ENCODE measurements at regions not wholly inside any gene's neighbourhood (a gene's known extent, or its start where the extent isn't known, plus 50 kb on each side); places are given as distances from the start of the nearest gene placed in this dataset.

DNA sequence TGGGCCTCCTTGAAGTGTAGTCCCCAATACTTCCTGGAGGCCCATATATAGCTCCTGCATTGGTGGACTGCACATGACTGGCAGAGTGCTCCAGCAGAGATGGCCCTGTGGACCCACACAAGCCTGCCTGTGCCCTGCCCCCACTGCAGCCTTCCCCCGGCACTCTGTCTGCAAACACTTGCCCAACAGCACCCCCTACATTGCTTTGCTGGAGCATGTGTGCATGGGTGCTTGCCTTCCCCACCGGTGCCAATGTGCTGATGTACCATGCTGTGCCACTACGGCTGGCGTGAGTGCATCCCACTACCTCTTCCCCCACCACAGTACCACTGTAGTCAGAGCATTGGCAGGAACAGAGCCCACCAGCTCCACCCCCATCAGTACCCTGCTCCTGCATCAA, 563.6 kb upstream of the CTNND2 start (continued):
- TF ChIP-seq, protein P1, sequence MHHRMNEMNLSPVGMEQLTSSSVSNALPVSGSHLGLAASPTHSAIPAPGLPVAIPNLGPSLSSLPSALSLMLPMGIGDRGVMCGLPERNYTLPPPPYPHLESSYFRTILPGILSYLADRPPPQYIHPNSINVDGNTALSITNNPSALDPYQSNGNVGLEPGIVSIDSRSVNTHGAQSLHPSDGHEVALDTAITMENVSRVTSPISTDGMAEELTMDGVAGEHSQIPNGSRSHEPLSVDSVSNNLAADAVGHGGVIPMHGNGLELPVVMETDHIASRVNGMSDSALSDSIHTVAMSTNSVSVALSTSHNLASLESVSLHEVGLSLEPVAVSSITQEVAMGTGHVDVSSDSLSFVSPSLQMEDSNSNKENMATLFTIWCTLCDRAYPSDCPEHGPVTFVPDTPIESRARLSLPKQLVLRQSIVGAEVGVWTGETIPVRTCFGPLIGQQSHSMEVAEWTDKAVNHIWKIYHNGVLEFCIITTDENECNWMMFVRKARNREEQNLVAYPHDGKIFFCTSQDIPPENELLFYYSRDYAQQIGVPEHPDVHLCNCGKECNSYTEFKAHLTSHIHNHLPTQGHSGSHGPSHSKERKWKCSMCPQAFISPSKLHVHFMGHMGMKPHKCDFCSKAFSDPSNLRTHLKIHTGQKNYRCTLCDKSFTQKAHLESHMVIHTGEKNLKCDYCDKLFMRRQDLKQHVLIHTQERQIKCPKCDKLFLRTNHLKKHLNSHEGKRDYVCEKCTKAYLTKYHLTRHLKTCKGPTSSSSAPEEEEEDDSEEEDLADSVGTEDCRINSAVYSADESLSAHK (tag by site-specific recombination; IDR thresholded peaks at IDR 0.05): no peak

DNA sequence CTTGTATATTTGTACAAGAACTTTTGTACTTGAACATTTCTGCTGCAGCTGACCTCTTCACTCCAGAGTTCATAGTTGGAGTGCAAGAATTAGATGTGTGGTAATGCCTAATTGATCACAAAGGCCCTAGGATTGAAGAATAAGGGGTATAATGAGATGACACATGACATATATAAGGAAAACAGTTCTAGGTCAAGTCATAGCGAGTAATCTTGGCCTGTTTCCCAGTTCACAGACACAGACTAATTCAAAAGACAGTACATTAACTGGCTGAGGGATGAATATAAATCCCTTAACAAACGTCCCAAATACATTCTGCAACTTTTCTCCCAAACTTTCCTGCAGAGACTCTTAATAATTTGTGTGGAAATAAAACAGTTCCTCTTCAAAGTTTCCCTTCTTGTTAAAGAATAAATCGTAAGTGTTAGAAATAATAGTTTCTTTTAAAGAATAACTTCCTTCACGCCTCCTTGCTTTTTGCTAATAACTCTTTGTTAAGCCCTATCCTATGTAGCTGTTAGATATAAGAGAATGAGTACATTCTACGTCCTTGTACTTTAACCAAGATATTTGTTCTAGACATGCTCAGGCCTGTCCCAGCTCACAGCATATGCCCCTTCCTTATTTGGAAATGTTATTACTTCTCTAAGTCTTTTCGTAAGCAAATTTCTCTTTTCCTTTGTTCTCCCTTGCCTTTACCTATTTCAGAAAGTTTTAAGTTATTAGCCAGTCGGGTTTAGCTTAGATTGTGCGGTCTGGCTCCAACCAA, 556.4 kb upstream of the CTNND2 start:
- no peak for TF ChIP-seq ZXDB (tag by site-specific recombination; IDR thresholded peaks at IDR 0.05)
- TF ChIP-seq ZNF146 (tag by site-specific recombination; IDR thresholded peaks at IDR 0.05): no peak
- no peak for TF ChIP-seq ZBTB20 (tag by site-specific recombination; IDR thresholded peaks at IDR 0.05)
- no peak for TF ChIP-seq ZNF768 (tag by site-specific recombination; IDR thresholded peaks at IDR 0.05)
- Histone ChIP-seq H3K9me3 (ENCODE audit: control insufficient read depth, insufficient read depth, low read depth, low read length) (no peaks in the 10 kb centered on the region), H3K27ac (ENCODE audit: extremely low read depth, low read depth, low read length) (no peak overlapping the region), H3K4me1 (ENCODE audit: control insufficient read depth, insufficient read depth, low read length) (no peaks in the 10 kb centered on the region), H3K36me3 (ENCODE audit: control insufficient read depth in 2 of 2, insufficient read depth in 1 of 2, low read length in 2 of 2) (no peaks in the 10 kb centered on the region), H3K4me3 (ENCODE audit: low read depth, low read length) (no peak overlapping the region)
- ChIA-PET CTCF (no interaction called here), POLR2A (no interaction called here)

DNA sequence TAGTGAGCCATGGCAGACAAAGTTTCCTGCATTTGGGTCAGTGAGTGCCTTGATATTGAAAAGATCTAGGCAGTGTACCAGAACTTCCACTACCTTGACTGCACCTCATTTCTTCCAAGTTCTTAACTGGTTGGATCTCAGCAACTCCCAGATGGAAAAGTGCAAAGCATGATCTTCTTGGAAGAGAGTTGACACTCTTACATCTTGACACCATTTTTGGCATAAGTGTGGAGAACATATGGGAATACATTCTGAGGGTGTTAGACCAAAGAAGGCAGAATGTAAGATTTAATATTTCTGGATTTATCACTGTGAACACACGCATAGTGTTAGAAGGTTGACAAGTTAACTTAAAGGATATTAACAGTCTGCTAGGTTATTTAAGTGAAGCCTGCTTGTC, 555.1 kb upstream of the CTNND2 start:
- Histone ChIP-seq H3K27ac (ENCODE audit: extremely low read depth, low read depth, low read length) (no peak overlapping the region), H3K4me1 (ENCODE audit: control insufficient read depth, insufficient read depth, low read length) (no peaks in the 10 kb centered on the region), H3K36me3 (ENCODE audit: control insufficient read depth in 2 of 2, insufficient read depth in 1 of 2, low read length in 2 of 2) (no peaks in the 10 kb centered on the region), H3K4me3 (ENCODE audit: low read depth, low read length) (no peak overlapping the region), H3K9me3 (ENCODE audit: control insufficient read depth, insufficient read depth, low read depth, low read length) (no peaks in the 10 kb centered on the region)
- CTCF ChIA-PET: no interaction called here
- POLR2A ChIA-PET: no interaction called here
- TF ChIP-seq HOXA7 (CRISPR knock-in tag; IDR thresholded peaks at IDR 0.05; ENCODE audit: borderline replicate concordance) (no peak), ZSCAN5A (tag by site-specific recombination; IDR thresholded peaks at IDR 0.05) (no peak), ZBTB1 (tag by site-specific recombination; IDR thresholded peaks at IDR 0.05) (no peak), ZNF23 (tag by site-specific recombination; IDR thresholded peaks at IDR 0.05; ENCODE audit: borderline replicate concordance) (no peak), ZNF549 (tag by site-specific recombination; IDR thresholded peaks at IDR 0.05) (no peak), ZNF426 (tag by site-specific recombination; IDR thresholded peaks at IDR 0.05) (no peak), ZNF19 (tag by site-specific recombination; IDR thresholded peaks at IDR 0.05; ENCODE audit: low read depth) (no peak), ZNF514 (tag by site-specific recombination; IDR thresholded peaks at IDR 0.05) (no peak), ZNF146 (tag by site-specific recombination; IDR thresholded peaks at IDR 0.05) (no peak), OVOL3 (tag by site-specific recombination; IDR thresholded peaks at IDR 0.05) (no peak), ZNF776 (tag by site-specific recombination; IDR thresholded peaks at IDR 0.05; ENCODE audit: borderline replicate concordance) (no peak), HOXD13 (CRISPR knock-in tag; IDR thresholded peaks at IDR 0.05; ENCODE audit: borderline replicate concordance) (no peak), ZNF837 (tag by site-specific recombination; IDR thresholded peaks at IDR 0.05) (no peak), ZFP37 (tag by site-specific recombination; IDR thresholded peaks at IDR 0.05) (no peak)
- TF ChIP-seq, protein P2, sequence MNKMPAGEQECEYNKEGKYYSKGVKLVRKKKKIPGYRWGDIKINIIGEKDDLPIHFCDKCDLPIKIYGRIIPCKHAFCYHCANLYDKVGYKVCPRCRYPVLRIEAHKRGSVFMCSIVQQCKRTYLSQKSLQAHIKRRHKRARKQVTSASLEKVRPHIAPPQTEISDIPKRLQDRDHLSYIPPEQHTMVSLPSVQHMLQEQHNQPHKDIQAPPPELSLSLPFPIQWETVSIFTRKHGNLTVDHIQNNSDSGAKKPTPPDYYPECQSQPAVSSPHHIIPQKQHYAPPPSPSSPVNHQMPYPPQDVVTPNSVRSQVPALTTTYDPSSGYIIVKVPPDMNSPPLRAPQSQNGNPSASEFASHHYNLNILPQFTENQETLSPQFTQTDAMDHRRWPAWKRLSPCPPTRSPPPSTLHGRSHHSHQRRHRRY (tag by site-specific recombination; IDR thresholded peaks at IDR 0.05): no peak
- TF ChIP-seq, protein P3, sequence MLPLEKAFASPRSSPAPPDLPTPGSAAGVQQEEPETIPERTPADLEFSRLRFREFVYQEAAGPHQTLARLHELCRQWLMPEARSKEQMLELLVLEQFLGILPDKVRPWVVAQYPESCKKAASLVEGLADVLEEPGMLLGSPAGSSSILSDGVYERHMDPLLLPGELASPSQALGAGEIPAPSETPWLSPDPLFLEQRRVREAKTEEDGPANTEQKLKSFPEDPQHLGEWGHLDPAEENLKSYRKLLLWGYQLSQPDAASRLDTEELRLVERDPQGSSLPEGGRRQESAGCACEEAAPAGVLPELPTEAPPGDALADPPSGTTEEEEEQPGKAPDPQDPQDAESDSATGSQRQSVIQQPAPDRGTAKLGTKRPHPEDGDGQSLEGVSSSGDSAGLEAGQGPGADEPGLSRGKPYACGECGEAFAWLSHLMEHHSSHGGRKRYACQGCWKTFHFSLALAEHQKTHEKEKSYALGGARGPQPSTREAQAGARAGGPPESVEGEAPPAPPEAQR (tag by site-specific recombination; IDR thresholded peaks at IDR 0.05): no peak
- TF ChIP-seq, protein P4, sequence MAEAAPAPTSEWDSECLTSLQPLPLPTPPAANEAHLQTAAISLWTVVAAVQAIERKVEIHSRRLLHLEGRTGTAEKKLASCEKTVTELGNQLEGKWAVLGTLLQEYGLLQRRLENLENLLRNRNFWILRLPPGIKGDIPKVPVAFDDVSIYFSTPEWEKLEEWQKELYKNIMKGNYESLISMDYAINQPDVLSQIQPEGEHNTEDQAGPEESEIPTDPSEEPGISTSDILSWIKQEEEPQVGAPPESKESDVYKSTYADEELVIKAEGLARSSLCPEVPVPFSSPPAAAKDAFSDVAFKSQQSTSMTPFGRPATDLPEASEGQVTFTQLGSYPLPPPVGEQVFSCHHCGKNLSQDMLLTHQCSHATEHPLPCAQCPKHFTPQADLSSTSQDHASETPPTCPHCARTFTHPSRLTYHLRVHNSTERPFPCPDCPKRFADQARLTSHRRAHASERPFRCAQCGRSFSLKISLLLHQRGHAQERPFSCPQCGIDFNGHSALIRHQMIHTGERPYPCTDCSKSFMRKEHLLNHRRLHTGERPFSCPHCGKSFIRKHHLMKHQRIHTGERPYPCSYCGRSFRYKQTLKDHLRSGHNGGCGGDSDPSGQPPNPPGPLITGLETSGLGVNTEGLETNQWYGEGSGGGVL (tag by site-specific recombination; IDR thresholded peaks at IDR 0.05): no peak
- TF ChIP-seq, protein P5, sequence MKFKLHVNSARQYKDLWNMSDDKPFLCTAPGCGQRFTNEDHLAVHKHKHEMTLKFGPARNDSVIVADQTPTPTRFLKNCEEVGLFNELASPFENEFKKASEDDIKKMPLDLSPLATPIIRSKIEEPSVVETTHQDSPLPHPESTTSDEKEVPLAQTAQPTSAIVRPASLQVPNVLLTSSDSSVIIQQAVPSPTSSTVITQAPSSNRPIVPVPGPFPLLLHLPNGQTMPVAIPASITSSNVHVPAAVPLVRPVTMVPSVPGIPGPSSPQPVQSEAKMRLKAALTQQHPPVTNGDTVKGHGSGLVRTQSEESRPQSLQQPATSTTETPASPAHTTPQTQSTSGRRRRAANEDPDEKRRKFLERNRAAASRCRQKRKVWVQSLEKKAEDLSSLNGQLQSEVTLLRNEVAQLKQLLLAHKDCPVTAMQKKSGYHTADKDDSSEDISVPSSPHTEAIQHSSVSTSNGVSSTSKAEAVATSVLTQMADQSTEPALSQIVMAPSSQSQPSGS (tag by site-specific recombination; IDR thresholded peaks at IDR 0.05; ENCODE audit: low read depth): no peak
